Omental fat pad (tissue), 3 donors: ENCODE measurements at regions not wholly inside any gene's neighbourhood (a gene's known extent, or its start where the extent isn't known, plus 50 kb on each side); places are given as distances from the start of the nearest gene placed in this dataset.
A peak's percentile ranks its signal among the peaks of the same experiment; 100 is the strongest.

Experiments used
- ATAC-seq: fragments of 150-250 bp; one replicate; pipeline ENCODE4 v1.9.1; 2016; ENCODE audit warnings: mild to moderate bottlenecking, moderate library complexity; ENCODE audit not compliant: low FRiP score
- DNase-seq: peaks from one replicate; pipeline ENCODE4 v3.0.0-alpha.2; 2019; ENCODE audit warnings: low spot score
- CTCF ChIP-seq, 3 donors: fragments of 450-650 bp; IDR thresholded peaks; one replicate each; pipeline ENCODE4 v1.5.1; 2016 to 2017; ENCODE audit warnings: antibody characterized with exemption in 3 of 3, mild to moderate bottlenecking in 3 of 3, moderate library complexity in 2 of 3

DNA sequence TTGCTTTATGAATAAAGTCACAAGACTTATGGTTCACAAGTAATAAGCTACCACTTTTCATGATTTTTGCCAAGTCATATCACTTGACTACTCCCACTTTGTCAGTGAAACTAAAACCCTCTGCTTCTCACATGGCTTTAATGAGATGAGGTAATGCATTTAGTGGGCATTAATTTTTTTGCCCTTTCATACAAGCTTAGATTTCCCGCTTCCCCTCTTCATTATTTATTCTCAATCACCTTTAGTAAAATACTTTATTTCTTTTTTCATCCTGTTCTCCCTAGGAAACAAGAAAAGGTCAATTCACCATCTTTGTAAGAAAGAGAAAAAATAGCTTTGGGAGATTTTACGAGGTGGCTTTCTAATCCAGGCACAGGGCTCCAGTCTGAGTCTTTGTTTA lies 109.6 kb upstream of the STARD3NL start:
- no peak for TF ChIP-seq CTCF (IDR thresholded peaks at IDR 0.05)
- ATAC-seq (no peak), DNase-seq (no peak)

GRCh38 chr7:38069052-38069451 lies 109.0 kb upstream of the STARD3NL start:
- no peak for TF ChIP-seq CTCF (IDR thresholded peaks at IDR 0.05)
- no peak for DNase-seq
- no peak for ATAC-seq

- ATAC-seq: no peak
Measured at GRCh38 chr7:38070718-38071117, 107.3 kb upstream of the STARD3NL start.

DNA sequence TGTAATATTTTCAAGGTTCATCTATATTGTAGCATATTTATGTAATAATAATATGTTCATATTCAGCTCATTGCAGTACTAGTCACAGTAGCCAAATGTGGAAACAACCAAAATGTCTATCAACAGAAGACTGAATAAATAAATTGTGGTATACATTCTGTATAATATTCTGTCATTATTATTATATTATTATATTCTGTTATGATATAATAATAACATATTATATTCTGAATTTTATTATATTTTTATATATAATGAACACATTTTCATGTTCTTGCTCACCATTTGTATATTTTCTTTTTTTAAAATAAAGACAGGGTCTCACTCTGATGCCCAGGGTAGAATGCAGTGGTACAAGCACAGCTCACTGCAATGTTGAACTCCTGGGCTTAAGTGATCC lies 91.2 kb upstream of the STARD3NL start:
- TF ChIP-seq CTCF (IDR thresholded peaks at IDR 0.05): no peak
- no peak for DNase-seq
- ATAC-seq: no peak

More at GRCh38 chr7:38070718-38071117, 107.3 kb upstream of the STARD3NL start:
- no peak for DNase-seq
- no peak for TF ChIP-seq CTCF (IDR thresholded peaks at IDR 0.05)

GRCh38 chr7:38102507-38102906 lies 75.5 kb upstream of the STARD3NL start:
- DNase-seq (no peak), ATAC-seq (no peak)
- TF ChIP-seq CTCF (IDR thresholded peaks at IDR 0.05): no peak

- no peak for DNase-seq
Measured at GRCh38 chr7:38105874-38106483, 72.1 kb upstream of the STARD3NL start.

More at GRCh38 chr7:38105874-38106483, 72.1 kb upstream of the STARD3NL start:
- peak in 2 of 3 donors; percentile 12 to 15 for TF ChIP-seq CTCF (IDR thresholded peaks at IDR 0.05)
- ATAC-seq: no peak
